ENCODE measurements at regions not wholly inside any gene's neighbourhood (a gene's known extent, or its start where the extent isn't known, plus 50 kb on each side); places are given as distances from the start of the nearest gene placed in this dataset.

GRCh38 chr14:54294802-54295201, 102.0 kb upstream of the CDKN3 start:
- no peaks in the 10 kb centered on the region for H3K9me3 ChIP-seq (ENCODE audit: control insufficient read depth, insufficient read depth, low read depth, low read length)
- no peak for TF ChIP-seq EZH2 (IDR thresholded peaks at IDR 0.05; ENCODE audit: low read length, missing control alignments)
- TF ChIP-seq, protein P1, sequence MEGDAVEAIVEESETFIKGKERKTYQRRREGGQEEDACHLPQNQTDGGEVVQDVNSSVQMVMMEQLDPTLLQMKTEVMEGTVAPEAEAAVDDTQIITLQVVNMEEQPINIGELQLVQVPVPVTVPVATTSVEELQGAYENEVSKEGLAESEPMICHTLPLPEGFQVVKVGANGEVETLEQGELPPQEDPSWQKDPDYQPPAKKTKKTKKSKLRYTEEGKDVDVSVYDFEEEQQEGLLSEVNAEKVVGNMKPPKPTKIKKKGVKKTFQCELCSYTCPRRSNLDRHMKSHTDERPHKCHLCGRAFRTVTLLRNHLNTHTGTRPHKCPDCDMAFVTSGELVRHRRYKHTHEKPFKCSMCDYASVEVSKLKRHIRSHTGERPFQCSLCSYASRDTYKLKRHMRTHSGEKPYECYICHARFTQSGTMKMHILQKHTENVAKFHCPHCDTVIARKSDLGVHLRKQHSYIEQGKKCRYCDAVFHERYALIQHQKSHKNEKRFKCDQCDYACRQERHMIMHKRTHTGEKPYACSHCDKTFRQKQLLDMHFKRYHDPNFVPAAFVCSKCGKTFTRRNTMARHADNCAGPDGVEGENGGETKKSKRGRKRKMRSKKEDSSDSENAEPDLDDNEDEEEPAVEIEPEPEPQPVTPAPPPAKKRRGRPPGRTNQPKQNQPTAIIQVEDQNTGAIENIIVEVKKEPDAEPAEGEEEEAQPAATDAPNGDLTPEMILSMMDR (conservative IDR thresholded peaks at IDR 0.05 in 1 of 2, IDR thresholded peaks at IDR 0.05 in 1 of 2; ENCODE audit: low read depth in 1 of 2, low read length in 2 of 2): no peak
- no peak overlapping the region for H3K9ac ChIP-seq (ENCODE audit: insufficient read depth, low read length)
- no peak overlapping the region for H3K27ac ChIP-seq (ENCODE audit: insufficient read depth, low read length)
- no peaks in the 10 kb centered on the region for H4K20me1 ChIP-seq (ENCODE audit: control insufficient read depth, extremely low read depth, insufficient read depth, low read length)
- H3K4me3 ChIP-seq (replicated peaks in 1 of 4; ENCODE audit: control extremely low read depth in 1 of 4, insufficient read depth in 1 of 4, low read depth in 3 of 4, low read length in 4 of 4): no peak overlapping the region
- H3K36me3 ChIP-seq (ENCODE audit: control insufficient read depth, insufficient read depth, low read length): no peaks in the 10 kb centered on the region
- H2AFZ ChIP-seq (ENCODE audit: low read length): no peak overlapping the region
- peaks cover 3% of the 10 kb centered on the region for H3K27me3 ChIP-seq (ENCODE audit: control insufficient read depth, insufficient read depth, low read length)
- no peaks in the 10 kb centered on the region for H3K4me1 ChIP-seq (ENCODE audit: control insufficient read depth, extremely low read depth, insufficient read depth, low read length)
- no peaks in the 10 kb centered on the region for H3K79me2 ChIP-seq (ENCODE audit: control insufficient read depth, insufficient read depth, low read length)
- H3K4me2 ChIP-seq (ENCODE audit: extremely low read depth, insufficient read depth, low read length): no peak overlapping the region
- no peak for DNase-seq (ENCODE audit: low read depth in 2 of 2)

DNA sequence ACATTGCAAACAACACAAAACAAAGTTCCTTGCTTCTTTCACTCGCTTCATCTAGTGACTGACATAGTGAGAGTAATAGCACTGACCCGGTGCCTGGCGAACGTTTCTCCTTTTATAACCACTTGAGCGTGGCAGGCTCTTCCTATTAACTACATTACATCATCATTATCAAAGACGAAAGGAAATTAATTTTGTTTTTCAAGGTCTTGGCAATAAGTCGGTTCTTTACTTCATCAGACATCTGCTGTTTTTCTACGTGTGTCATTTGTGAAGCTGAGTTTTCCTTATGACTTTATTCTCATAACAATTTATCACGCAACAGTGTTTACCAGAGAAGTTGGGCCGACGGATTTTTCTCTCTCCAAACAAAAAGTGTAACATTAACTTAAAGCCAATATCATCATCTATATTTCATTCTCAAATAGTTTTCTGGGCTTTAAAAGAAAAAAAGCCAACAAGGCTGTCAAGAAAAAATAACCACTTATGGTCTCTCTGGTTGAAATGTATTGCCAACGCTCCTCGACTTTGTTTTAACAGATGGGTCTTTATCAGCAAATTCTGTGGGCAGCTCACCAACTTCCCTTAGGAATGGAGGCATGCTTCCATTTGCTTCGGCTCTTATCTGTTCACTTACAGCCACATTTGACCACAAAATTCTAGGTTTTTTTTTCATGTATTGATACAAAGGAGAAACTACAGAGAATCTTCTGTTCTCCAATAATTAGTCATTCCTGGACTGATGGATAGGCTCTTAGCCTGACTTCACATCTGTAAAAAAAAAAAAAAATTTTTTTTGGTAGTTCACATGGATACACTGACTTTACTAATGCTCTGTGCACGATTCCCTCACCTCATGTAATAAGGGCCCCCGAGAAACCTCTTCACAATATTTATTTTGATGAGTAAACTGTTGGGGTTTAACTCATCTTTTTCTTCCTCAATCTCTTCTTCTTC, 97.1 kb upstream of the CDKN3 start:
- no peaks in the 10 kb centered on the region for H3K9me3 ChIP-seq (ENCODE audit: control insufficient read depth, insufficient read depth, low read depth, low read length)
- no peaks in the 10 kb centered on the region for H3K36me3 ChIP-seq (ENCODE audit: control insufficient read depth, insufficient read depth, low read length)
- no peak overlapping the region for H3K9ac ChIP-seq (ENCODE audit: insufficient read depth, low read length)
- no peak for TF ChIP-seq EZH2 (IDR thresholded peaks at IDR 0.05; ENCODE audit: low read length, missing control alignments)
- peak; percentile 60 to 99 for DNase-seq (ENCODE audit: low read depth in 2 of 2)
- H3K27ac ChIP-seq (ENCODE audit: insufficient read depth, low read length): no peak overlapping the region
- H3K4me3 ChIP-seq (replicated peaks in 1 of 4; ENCODE audit: control extremely low read depth in 1 of 4, insufficient read depth in 1 of 4, low read depth in 3 of 4, low read length in 4 of 4): peak overlapping the region in 1 of 4 experiments; percentile 11
- H4K20me1 ChIP-seq (ENCODE audit: control insufficient read depth, extremely low read depth, insufficient read depth, low read length): no peaks in the 10 kb centered on the region
- H3K4me2 ChIP-seq (ENCODE audit: extremely low read depth, insufficient read depth, low read length): no peak overlapping the region
- no peak overlapping the region for H2AFZ ChIP-seq (ENCODE audit: low read length)
- no peaks in the 10 kb centered on the region for H3K27me3 ChIP-seq (ENCODE audit: control insufficient read depth, insufficient read depth, low read length)
- H3K79me2 ChIP-seq (ENCODE audit: control insufficient read depth, insufficient read depth, low read length): no peaks in the 10 kb centered on the region
- H3K4me1 ChIP-seq (ENCODE audit: control insufficient read depth, extremely low read depth, insufficient read depth, low read length): no peaks in the 10 kb centered on the region

- Histone ChIP-seq H3K4me1 (ENCODE audit: control insufficient read depth, extremely low read depth, insufficient read depth, low read length) (no peaks in the 10 kb centered on the region), H3K36me3 (ENCODE audit: control insufficient read depth, insufficient read depth, low read length) (no peaks in the 10 kb centered on the region), H3K79me2 (ENCODE audit: control insufficient read depth, insufficient read depth, low read length) (no peaks in the 10 kb centered on the region), H3K27ac (ENCODE audit: insufficient read depth, low read length) (no peak overlapping the region), H3K9me3 (ENCODE audit: control insufficient read depth, insufficient read depth, low read depth, low read length) (no peaks in the 10 kb centered on the region), H3K9ac (ENCODE audit: insufficient read depth, low read length) (no peak overlapping the region), H2AFZ (ENCODE audit: low read length) (no peak overlapping the region), H4K20me1 (ENCODE audit: control insufficient read depth, extremely low read depth, insufficient read depth, low read length) (no peaks in the 10 kb centered on the region), H3K4me2 (ENCODE audit: extremely low read depth, insufficient read depth, low read length) (no peak overlapping the region), H3K27me3 (ENCODE audit: control insufficient read depth, insufficient read depth, low read length) (no peaks in the 10 kb centered on the region), H3K4me3 (replicated peaks in 1 of 4; ENCODE audit: control extremely low read depth in 1 of 4, insufficient read depth in 1 of 4, low read depth in 3 of 4, low read length in 4 of 4) (no peak overlapping the region)
- no peak for DNase-seq (ENCODE audit: low read depth in 2 of 2)
- TF ChIP-seq EZH2 (IDR thresholded peaks at IDR 0.05; ENCODE audit: low read length, missing control alignments): no peak
- TF ChIP-seq, protein P1 (conservative IDR thresholded peaks at IDR 0.05 in 1 of 2, IDR thresholded peaks at IDR 0.05 in 1 of 2; ENCODE audit: low read depth in 1 of 2, low read length in 2 of 2): no peak
Measured at GRCh38 chr14:54300881-54301280, 95.9 kb upstream of the CDKN3 start.
